HG02885 (cell line): ENCODE measurements at regions not wholly inside any gene's neighbourhood (a gene's known extent, or its start where the extent isn't known, plus 50 kb on each side); places are given as distances from the start of the nearest gene placed in this dataset.
A peak's percentile ranks its signal among the peaks of the same experiment; 100 is the strongest.
"Not testable (repeated sequence)": the region's sequence is repeated elsewhere in the genome, so short reads cannot be mapped to it uniquely, and the experiment has no call there.

Experiments used
- ATAC-seq: cut with Tn5 transposase; IDR thresholded peaks from one replicate; pipeline ENCODE4 v1.9.1; 2021; ENCODE audit warnings: mild to moderate bottlenecking; ENCODE audit not compliant: unreplicated experiment, poor library complexity

DNA sequence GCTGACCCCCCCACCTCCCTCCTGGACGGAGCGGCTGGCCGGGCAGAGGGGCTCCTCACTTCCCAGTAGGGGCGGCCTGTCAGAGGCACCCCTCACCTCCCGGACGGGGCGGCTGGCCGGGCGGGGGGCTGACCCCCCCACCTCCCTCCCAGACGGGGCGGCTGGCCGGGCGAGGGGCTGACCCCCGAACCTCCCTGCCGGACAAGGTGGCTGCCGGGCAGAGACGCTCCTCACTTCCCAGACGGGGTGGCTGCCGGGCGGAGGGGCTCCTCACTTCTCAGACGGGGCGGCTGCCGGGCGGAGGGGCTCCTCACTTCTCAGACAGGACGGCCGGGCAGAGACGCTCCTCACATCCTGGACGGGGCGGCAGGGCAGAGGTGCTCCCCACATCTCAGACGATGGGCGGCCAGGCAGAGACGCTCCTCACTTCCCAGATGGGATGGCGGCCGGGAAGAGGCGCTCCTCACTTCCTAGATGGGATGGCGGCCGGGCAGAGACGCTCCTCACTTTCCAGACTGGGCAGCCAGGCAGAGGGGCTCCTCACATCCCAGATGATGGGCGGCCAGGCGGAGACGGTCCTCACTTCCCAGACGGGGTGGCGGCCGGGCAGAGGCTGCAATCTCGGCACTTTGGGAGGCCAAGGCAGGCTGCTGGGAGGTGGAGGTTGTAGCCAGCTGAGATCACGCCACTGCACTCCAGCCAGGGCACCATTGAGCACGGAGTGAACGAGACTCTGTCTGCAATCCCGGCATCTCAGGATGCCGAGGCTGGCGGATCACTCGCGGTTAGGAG, 66.2 kb upstream of the PAPPA2 start:
- not testable (repeated sequence) for ATAC-seq

GRCh38 chr1:176391621-176392020, 71.4 kb upstream of the PAPPA2 start:
- ATAC-seq = no peak

GRCh38 chr1:176384841-176385240, 78.1 kb upstream of the PAPPA2 start:
- ATAC-seq = no peak

DNA sequence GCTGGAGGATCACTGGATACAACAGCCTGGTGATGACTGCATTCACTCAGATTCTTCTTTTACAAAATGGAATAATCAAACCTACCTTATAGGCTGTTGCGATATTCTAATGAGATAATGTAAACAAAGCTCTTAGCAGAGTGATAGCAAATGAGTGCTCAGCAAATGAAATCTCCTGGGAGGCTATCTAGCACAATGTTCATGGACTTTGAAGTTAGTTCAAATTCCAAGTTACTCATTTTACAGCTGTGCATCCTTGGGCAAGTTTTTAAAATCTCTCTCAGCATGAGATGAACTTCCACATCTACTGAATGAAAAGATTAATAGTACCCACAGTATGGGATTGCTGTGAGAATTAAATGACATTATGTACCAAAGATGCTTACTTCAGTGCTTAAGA, 80.8 kb upstream of the PAPPA2 start:
- no peak for ATAC-seq

- no peak for ATAC-seq
Measured at GRCh38 chr1:176379626-176380339, 83.2 kb upstream of the PAPPA2 start.

- peak; percentile 97 for ATAC-seq
Measured at GRCh38 chr1:176374967-176375569, 87.9 kb upstream of the PAPPA2 start.

DNA sequence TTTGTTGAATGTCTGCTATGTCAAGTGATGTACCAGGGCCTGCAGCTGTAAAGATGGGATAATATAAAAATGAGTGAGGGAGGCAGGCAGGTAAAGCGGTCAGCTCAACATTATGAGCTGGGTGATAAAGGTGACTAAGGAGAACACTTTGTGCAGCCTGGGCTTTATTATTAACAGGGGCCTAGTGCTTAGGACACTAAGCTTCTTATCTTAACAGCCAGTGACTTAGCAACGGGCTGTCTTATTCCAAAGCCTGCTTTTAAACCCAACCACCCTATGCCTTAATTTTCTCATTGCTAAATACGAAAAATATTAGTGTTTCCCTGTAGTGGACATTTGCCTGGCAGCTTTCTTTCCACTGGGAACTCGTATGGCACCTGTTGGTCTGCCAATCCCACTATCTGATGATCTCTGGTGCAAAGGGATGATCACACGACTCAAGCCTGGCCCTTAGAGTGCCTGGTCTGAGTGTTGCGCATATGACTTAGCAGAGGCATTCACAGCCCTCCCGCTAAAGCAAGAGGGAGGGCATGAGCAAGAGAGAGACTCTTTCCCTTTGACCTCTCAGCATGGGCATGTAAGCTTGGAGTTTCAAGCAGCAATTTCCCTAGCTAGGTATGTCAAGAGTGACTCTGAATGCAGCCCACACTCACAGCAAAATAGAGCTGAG, 98.6 kb upstream of the PAPPA2 start:
- no peak for ATAC-seq

DNA sequence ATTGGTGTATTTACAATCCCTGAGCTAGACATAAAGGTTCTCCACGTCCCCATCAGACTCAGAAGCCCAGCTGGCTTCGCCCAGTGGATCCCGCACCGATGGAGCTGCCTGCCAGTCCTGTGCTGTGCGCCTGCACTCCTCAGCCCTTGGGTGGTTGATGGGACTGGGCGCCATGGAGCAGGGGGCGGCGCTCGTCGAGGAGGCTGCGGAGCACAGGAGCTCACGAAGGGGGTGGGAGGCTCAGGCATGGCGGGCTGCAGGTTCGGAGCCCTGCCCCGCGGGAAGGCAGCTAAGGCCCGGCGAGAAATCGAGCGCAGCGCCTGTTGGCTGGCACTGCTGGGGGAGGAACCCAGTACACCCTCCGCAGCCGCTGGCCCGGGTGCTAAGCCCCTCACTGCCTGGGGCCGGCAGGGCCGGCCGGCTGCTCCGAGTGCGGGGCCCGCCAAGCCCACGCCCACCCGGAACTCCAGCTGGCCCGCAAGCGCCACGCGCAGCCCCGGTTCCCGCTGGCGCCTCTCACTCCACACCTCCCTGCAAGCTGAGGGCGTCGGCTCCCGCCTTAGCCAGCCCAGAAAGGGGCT, 113.8 kb upstream of the PAPPA2 start:
- ATAC-seq = not testable (repeated sequence)

DNA sequence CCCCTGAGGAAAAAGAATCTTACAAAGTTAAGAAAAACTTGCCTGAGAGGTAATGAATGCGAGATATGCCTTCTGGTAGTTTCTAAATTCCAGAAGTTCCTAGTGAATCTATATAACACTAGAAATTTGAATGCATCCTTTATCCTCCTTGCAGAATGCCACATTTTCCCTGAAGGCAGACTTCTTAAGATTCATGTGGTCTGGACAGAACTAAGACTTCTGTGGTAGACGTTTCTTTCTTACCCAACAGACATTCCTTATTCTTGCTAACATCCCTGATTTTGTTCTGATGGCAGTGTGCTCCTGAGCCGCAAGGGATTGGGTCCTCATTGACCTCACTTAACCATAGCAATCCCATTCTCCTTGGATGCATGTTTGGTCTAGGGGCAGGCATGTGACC, 121.3 kb upstream of the PAPPA2 start:
- no peak for ATAC-seq

GRCh38 chr1:176338877-176339276, 124.1 kb upstream of the PAPPA2 start:
- no peak for ATAC-seq

DNA sequence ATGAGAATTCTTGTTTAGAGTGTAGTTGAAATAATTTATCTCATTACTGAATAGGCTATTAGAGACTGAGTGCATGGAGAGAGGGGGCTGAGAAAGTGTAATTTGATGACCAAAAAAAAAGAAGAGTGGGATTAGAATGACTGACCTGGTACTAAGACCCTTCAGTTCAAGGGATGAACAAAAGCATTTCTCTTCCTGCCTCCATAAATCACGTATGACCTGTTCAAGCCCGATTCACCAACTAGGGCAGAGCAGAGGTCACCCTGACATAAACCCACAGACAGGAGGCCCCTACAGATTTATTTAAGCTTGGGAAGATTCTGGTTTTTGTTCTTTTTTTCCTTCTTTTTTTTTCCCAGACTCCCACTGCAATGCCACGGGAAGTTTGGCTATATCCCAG, 123.7 kb upstream of the COP1 start:
- ATAC-seq = no peak

- ATAC-seq = no peak
Measured at GRCh38 chr1:176325664-176326063, 118.6 kb upstream of the COP1 start.

- ATAC-seq = no peak
Measured at GRCh38 chr1:176323472-176323871, 116.4 kb upstream of the COP1 start.

- ATAC-seq = no peak
Measured at GRCh38 chr1:176315519-176316220, 108.6 kb upstream of the COP1 start.

DNA sequence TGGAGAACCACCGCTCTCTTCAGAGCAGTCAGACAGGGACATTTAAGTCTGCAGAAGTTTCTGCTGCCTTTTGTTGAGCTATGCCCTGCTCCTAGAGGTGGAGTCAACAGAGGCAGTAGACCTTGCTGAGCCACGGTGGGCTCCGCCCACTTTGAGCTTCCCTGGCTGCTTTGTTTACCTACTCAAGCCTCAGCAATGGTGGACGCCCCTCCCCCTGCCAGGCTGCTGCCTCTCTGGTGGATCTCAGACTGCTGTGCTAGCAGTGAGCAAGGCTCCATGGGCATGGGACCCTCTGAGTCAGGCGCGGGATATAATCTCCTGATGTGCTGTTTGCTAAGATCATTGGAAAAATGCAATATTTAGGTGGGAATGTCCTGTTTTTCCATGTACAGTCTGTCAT, 89.5 kb upstream of the COP1 start:
- ATAC-seq = not testable (repeated sequence)

DNA sequence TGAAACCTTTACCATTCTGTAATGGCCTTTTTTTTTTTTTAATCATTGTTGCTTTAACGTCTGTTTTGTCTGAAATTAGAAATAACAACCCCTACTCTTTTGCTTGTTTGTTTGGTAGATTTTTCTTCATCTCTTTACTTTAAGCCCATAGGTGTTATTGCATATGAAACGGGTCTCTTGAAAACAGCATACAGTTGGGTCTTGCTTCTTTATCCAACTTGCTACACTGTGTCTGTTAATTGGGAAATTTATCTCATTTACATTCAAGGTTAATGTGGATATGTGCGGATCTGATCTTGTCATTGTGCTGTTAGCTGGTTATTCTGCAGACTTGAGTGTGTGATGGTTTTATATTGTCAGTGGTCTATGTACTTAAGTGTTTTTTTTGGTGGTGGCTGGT, 78.9 kb upstream of the COP1 start:
- ATAC-seq = no peak

- ATAC-seq = no peak
Measured at GRCh38 chr1:176271572-176271971, 64.5 kb upstream of the COP1 start.
